K562 (cell line): ENCODE measurements at regions not wholly inside any gene's neighbourhood (a gene's known extent, or its start where the extent isn't known, plus 50 kb on each side); places are given as distances from the start of the nearest gene placed in this dataset.

Experiments used
- ATAC-seq: fragments of 200-7000 bp; cut with Tn5 transposase; 3 replicates; pipeline ENCODE4 v1.9.1; 2020; ENCODE audit warnings: moderate library complexity
- BruUV-seq: library from RNA; stranded (reverse); fragments of 400-500 nt; replicated peaks from 2 replicates; lab custom pipeline; 2021; lab: Mats Ljungman, UMichigan
- CTCF ChIA-PET: fragments of 300-600 bp; formaldehyde crosslinking; extraction: SDS; loops from one replicate; lab custom pipeline; 2021; ENCODE audit warnings: low intra/inter-chr PET ratio; lab: Yijun Ruan, JAX
- POLR2A ChIA-PET: fragments of 300-600, 350-650 bp; sonication (Branson Sonifier 250); formaldehyde crosslinking; extraction: SDS; loops from one replicate; lab custom pipeline; 2021; ENCODE audit warnings: antibody characterized with exemption, inconsistent platforms; lab: Yijun Ruan, JAX
- DNase-seq, 4 experiments: peaks; one replicate each; pipeline versions ENCODE4 v3.0.0 to v3.0.0-alpha.2; 2011 to 2018; ENCODE audit warnings: low spot score in 3 of 4, mixed read lengths in 3 of 4; ENCODE audit errors: extremely low read depth in 1 of 4
- FAIRE-seq: peaks from 2 replicates; lab custom pipeline; 2011; peaks lifted over from hg19 to GRCh38; lab: Jason Lieb, UNC
- H2AFZ ChIP-seq: 2 replicates; pipeline ENCODE4 v1.6.0; 2011; ENCODE audit warnings: low read depth, low read length, control low read depth, inconsistent platforms
- H3K27ac ChIP-seq: fragments of 200-600 bp; 3 replicates; pipeline ENCODE4 v1.8.0; 2011; ENCODE audit warnings: low read depth, mild to moderate bottlenecking, control low read depth, inconsistent platforms, low read length, moderate library complexity, mixed read lengths; ENCODE audit errors: extremely low read depth
- H3K27me3 ChIP-seq, 2 experiments: fragments of 300-600 bp in 1 of 2; 2 replicates in 1 of 2; 3 replicates in 1 of 2; pipeline versions ENCODE4 v1.6.0 to v1.8.0; 2011; ENCODE audit warnings: inconsistent platforms in 2 of 2, low read length in 2 of 2, mild to moderate bottlenecking in 1 of 2, mixed read lengths in 1 of 2, moderate library complexity in 1 of 2; ENCODE audit not compliant: control insufficient read depth in 2 of 2, insufficient read depth in 2 of 2
- H3K36me3 ChIP-seq: fragments of 300-600 bp; 3 replicates; pipeline ENCODE4 v1.8.0; 2011; ENCODE audit warnings: mild to moderate bottlenecking, low read length, inconsistent platforms; ENCODE audit not compliant: control insufficient read depth, insufficient read depth
- H3K4me1 ChIP-seq, 2 experiments: fragments of 200-600 bp in 1 of 2; replicated peaks in 1 of 2; 2 replicates in 1 of 2; 3 replicates in 1 of 2; pipeline versions ENCODE4 v1.5.1 to v1.8.0; 2011; ENCODE audit warnings: inconsistent platforms in 2 of 2, low read length in 2 of 2, mild to moderate bottlenecking in 1 of 2, mixed read lengths in 1 of 2, moderate library complexity in 1 of 2; ENCODE audit not compliant: control insufficient read depth in 2 of 2, insufficient read depth in 2 of 2
- H3K4me2 ChIP-seq: 2 replicates; pipeline ENCODE4 v1.6.1; 2011; ENCODE audit warnings: low read length, control low read depth, inconsistent platforms, mixed read lengths; ENCODE audit not compliant: insufficient read depth
- H3K4me3 ChIP-seq: fragments of 200-600 bp; sonication (generic), shearing (Covaris generic); 2 replicates; pipeline ENCODE4 v1.5.1; 2016; ENCODE audit warnings: control low read depth, inconsistent platforms
- H3K79me2 ChIP-seq: fragments of 200-600 bp; 3 replicates; pipeline ENCODE4 v1.8.0; 2011; ENCODE audit warnings: low read length, inconsistent platforms; ENCODE audit not compliant: control insufficient read depth, insufficient read depth
- H3K9ac ChIP-seq, 2 experiments: 2 replicates each; pipeline versions ENCODE4 v1.6.0 to v1.6.1; 2011; ENCODE audit warnings: low read depth in 2 of 2, low read length in 2 of 2, control low read depth in 1 of 2, inconsistent platforms in 1 of 2, mild to moderate bottlenecking in 1 of 2, mixed read lengths in 1 of 2; ENCODE audit not compliant: insufficient read depth in 1 of 2
- H3K9me1 ChIP-seq: one replicate; pipeline ENCODE4 v1.6.0; 2011; ENCODE audit warnings: inconsistent platforms, mild to moderate bottlenecking, low read length, moderate library complexity; ENCODE audit not compliant: control insufficient read depth, insufficient read depth
- H3K9me3 ChIP-seq: replicated peaks from 2 replicates; pipeline ENCODE4 v1.5.1; 2011; ENCODE audit warnings: low read depth, low read length, inconsistent platforms; ENCODE audit not compliant: control insufficient read depth, insufficient read depth
- H4K20me1 ChIP-seq: replicated peaks from 2 replicates; pipeline ENCODE4 v1.6.1; 2011; ENCODE audit warnings: low read length, inconsistent platforms, mixed read lengths; ENCODE audit not compliant: control insufficient read depth, insufficient read depth
- CHAMP1 ChIP-seq: fragments of 450-650 bp; IDR thresholded peaks from 2 replicates; pipeline ENCODE4 v1.6.1; 2016; ENCODE audit warnings: mild to moderate bottlenecking
- DMBX1 ChIP-seq: fragments of 250-450 bp; sonication (Bioruptor Pico); IDR thresholded peaks from 2 replicates; pipeline ENCODE4 v1.8.0; 2022; ENCODE audit warnings: inconsistent platforms, mild to moderate bottlenecking, moderate library complexity, borderline replicate concordance
- ERF ChIP-seq: fragments of 450-650 bp; formaldehyde crosslinking; IDR thresholded peaks from 2 replicates; pipeline ENCODE4 v1.4.0; 2020; ENCODE audit warnings: mild to moderate bottlenecking, mixed read lengths
- FOXP1 ChIP-seq: sonication (generic); formaldehyde crosslinking; IDR thresholded peaks from 2 replicates; pipeline ENCODE4 v1.8.0; 2022; ENCODE audit warnings: mild to moderate bottlenecking, missing genetic modification reagents
- HINFP ChIP-seq: fragments of 450-650 bp; conservative IDR thresholded peaks from 2 replicates; pipeline ENCODE4 v1.6.1; 2016; ENCODE audit warnings: missing genetic modification characterization, low read depth, mild to moderate bottlenecking, control low read depth, missing compliant biosample characterization
- ILF3 ChIP-seq: fragments of 450-650 bp; IDR thresholded peaks from 2 replicates; pipeline ENCODE4 v1.6.1; 2018; ENCODE audit warnings: antibody characterized with exemption, mild to moderate bottlenecking, moderate library complexity, borderline replicate concordance
- POLR3A ChIP-seq: IDR thresholded peaks from 2 replicates; pipeline ENCODE4 v1.6.1; 2011; ENCODE audit warnings: borderline replicate concordance, mild to moderate bottlenecking, moderate library complexity; ENCODE audit not compliant: insufficient read length, insufficient read depth; ENCODE audit errors: extremely low read depth
- PTRF ChIP-seq: fragments of 450-650 bp; IDR thresholded peaks from 2 replicates; pipeline ENCODE4 v1.6.1; 2016; ENCODE audit warnings: mild to moderate bottlenecking, missing genetic modification characterization, missing compliant biosample characterization
- RNF219 ChIP-seq: fragments of 250-450 bp; sonication (Bioruptor Pico); IDR thresholded peaks from 2 replicates; pipeline ENCODE4 v1.5.0; 2022; ENCODE audit warnings: mild to moderate bottlenecking
- SRSF9 ChIP-seq: fragments of 200-400 bp; formaldehyde crosslinking; IDR thresholded peaks from 2 replicates; pipeline ENCODE4 v1.6.1; 2017; ENCODE audit warnings: low read depth, low read length, borderline replicate concordance
- TOE1 ChIP-seq, 2 experiments: fragments of 450-650 bp in 1 of 2; sonication (generic) in 1 of 2; formaldehyde crosslinking in 1 of 2; IDR thresholded peaks; 2 replicates each; pipeline versions ENCODE4 v1.7.1 to v1.8.0; 2016 to 2022; ENCODE audit warnings: borderline replicate concordance in 2 of 2, mild to moderate bottlenecking in 2 of 2, antibody characterized with exemption in 1 of 2, inconsistent platforms in 1 of 2, low read depth in 1 of 2, missing genetic modification reagents in 1 of 2, moderate library complexity in 1 of 2
- ZNF143 ChIP-seq: sonication (generic); formaldehyde crosslinking; IDR thresholded peaks from 2 replicates; pipeline ENCODE4 v1.9.0; 2022; ENCODE audit warnings: mild to moderate bottlenecking, missing genetic modification reagents
- ZNF551 ChIP-seq: fragments of 250-450 bp; sonication (Bioruptor Pico); IDR thresholded peaks from 2 replicates; pipeline ENCODE4 v1.5.0; 2021; ENCODE audit warnings: mild to moderate bottlenecking, moderate library complexity
- ZNF561 ChIP-seq: fragments of 450-650 bp; formaldehyde crosslinking; conservative IDR thresholded peaks from 2 replicates; pipeline ENCODE4 v1.4.0; 2020; ENCODE audit warnings: mild to moderate bottlenecking, moderate library complexity
- WGBS: fragments of 100-300 bp; shearing (Covaris generic); methylation state at CpG from one replicate; pipeline ENCODE4 v1.1.6; 2016; ENCODE audit warnings: low coverage, mixed read lengths; ENCODE audit not compliant: insufficient coverage; ENCODE audit errors: missing lambda C conversion rate; 5-methylcytosine and 5-hydroxymethylcytosine counted together
- in situ Hi-C: fragments of 300-500 bp; cut with MboI; formaldehyde crosslinking; loops from 4 replicates; pipeline ENCODE4 v1.15.0; 2018; ENCODE audit warnings: inconsistent platforms, mixed read lengths
- intact Hi-C: fragments of 100-400 bp; cut with micrococcal nuclease; formaldehyde crosslinking; loops from 2 replicates; pipeline ENCODE4 v1.14.2; 2022

GRCh38 chr2:538646-539045 lies 138.6 kb downstream of the TMEM18 start:
- POLR2A ChIA-PET, result no interaction called here
- ATAC-seq (no peak), DNase-seq (no peak), FAIRE-seq (no peak)
- in situ Hi-C loops (no loop called here), intact Hi-C loops (no loop called here)
- Histone ChIP-seq H3K36me3 (no peaks in the 10 kb centered on the region), H3K9me3 (no peaks in the 10 kb centered on the region), H3K9me1 (no peaks in the 10 kb centered on the region), H3K27me3 (no peaks in the 10 kb centered on the region), H3K9ac (no peak overlapping the region), H3K4me1 (no peaks in the 10 kb centered on the region), H2AFZ (no peak overlapping the region), H4K20me1 (no peaks in the 10 kb centered on the region), H3K4me3 (no peak overlapping the region), H3K79me2 (no peaks in the 10 kb centered on the region), H3K27ac (no peak overlapping the region), H3K4me2 (no peak overlapping the region)
- CTCF ChIA-PET, result no interaction called here
- WGBS, result 7% methylated on average over 2 of the region's 2 CpGs
- BruUV-seq, result no TSS peak
- TF ChIP-seq CHAMP1 (no peak), ZNF561 (CRISPR knock-in tag) (no peak), PTRF (tag) (no peak), ZNF143 (CRISPR knock-in tag) (no peak), ILF3 (no peak), TOE1 (IDR thresholded peaks at IDR 0.05; ENCODE audit: borderline replicate concordance) (no peak), TOE1 (CRISPR knock-in tag; IDR thresholded peaks at IDR 0.05; ENCODE audit: borderline replicate concordance, low read depth) (no peak), POLR3A (no peak), ZNF551 (CRISPR knock-in tag) (no peak), HINFP (no peak), ERF (no peak), FOXP1 (CRISPR knock-in tag) (no peak), RNF219 (CRISPR knock-in tag) (no peak), SRSF9 (no peak), DMBX1 (CRISPR knock-in tag) (no peak)
